Upper lobe of left lung (tissue), 4 donors: ENCODE measurements at regions not wholly inside any gene's neighbourhood (a gene's known extent, or its start where the extent isn't known, plus 50 kb on each side); places are given as distances from the start of the nearest gene placed in this dataset.

Experiments
- EP300 ChIP-seq, 4 donors: sonication (generic); formaldehyde crosslinking; IDR thresholded peaks; one replicate each; pipeline ENCODE4 v1.5.1; 2017; ENCODE audit warnings: antibody characterized with exemption in 4 of 4, control low read depth in 2 of 4
- POLR2A ChIP-seq, 4 donors: fragments of 450-650 bp; IDR thresholded peaks; one replicate each; pipeline ENCODE4 v1.5.1; 2016 to 2017; ENCODE audit warnings: antibody characterized with exemption in 4 of 4, mild to moderate bottlenecking in 2 of 4
- POLR2AphosphoS5 ChIP-seq, 2 donors: sonication (generic); formaldehyde crosslinking; IDR thresholded peaks; one replicate each; pipeline ENCODE4 v1.5.1; 2017; ENCODE audit warnings: antibody characterized with exemption in 2 of 2
- TF ChIP-seq, protein P1 (sequence below), 6 experiments: fragments of 450-650 bp in 4 of 6; fragments of 200-600 bp in 2 of 6; sonication (generic) in 2 of 6; IDR thresholded peaks; one replicate each; pipeline ENCODE4 v1.5.1; 2016 to 2019; ENCODE audit warnings: antibody characterized with exemption in 6 of 6

DNA sequence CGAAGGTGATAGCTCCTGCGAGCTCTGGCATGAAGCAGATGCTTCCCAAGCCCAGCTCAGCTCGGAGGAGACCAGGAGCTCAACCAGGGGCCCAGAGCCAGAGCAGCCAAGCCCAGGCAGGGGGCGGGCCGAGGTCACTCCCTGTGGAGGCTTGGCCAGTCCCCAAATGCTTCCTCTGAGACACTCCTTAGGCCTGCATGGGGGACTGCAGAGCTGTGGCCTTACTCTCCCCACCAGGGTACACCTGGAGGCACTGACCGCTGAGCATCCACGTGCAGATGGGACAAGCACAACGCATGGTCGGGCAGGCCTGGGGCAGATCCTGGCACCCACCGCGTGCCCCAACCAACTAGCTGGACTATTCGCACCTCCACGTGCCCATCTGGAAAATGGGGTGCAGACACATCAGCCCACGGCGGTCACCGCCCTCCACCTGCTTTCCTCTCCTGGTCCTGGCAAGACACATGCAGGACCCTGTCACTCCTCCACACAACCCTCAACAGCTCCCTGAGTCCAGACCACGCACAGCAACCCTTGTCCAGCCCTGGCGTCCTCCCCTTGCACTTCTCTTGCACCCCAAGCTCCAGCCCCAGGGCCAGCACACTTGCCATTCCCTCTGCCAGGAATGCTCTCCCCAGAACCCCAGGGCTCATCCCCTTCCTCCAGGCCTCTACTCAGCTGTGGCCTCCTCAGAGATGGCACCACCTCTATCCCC lies 164.7 kb upstream of the IQSEC1 start:
- no peak for TF ChIP-seq POLR2AphosphoS5 (IDR thresholded peaks at IDR 0.05)
- TF ChIP-seq, protein P1, sequence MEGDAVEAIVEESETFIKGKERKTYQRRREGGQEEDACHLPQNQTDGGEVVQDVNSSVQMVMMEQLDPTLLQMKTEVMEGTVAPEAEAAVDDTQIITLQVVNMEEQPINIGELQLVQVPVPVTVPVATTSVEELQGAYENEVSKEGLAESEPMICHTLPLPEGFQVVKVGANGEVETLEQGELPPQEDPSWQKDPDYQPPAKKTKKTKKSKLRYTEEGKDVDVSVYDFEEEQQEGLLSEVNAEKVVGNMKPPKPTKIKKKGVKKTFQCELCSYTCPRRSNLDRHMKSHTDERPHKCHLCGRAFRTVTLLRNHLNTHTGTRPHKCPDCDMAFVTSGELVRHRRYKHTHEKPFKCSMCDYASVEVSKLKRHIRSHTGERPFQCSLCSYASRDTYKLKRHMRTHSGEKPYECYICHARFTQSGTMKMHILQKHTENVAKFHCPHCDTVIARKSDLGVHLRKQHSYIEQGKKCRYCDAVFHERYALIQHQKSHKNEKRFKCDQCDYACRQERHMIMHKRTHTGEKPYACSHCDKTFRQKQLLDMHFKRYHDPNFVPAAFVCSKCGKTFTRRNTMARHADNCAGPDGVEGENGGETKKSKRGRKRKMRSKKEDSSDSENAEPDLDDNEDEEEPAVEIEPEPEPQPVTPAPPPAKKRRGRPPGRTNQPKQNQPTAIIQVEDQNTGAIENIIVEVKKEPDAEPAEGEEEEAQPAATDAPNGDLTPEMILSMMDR (IDR thresholded peaks at IDR 0.05): no peak
- no peak for TF ChIP-seq EP300 (IDR thresholded peaks at IDR 0.05)
- TF ChIP-seq POLR2A (IDR thresholded peaks at IDR 0.05): no peak
